Loucy (cell line): ENCODE measurements at regions not wholly inside any gene's neighbourhood (a gene's known extent, or its start where the extent isn't known, plus 50 kb on each side); places are given as distances from the start of the nearest gene placed in this dataset.

Experiments used
- H2AFZ ChIP-seq: fragments of 200-600 bp; sonication (generic); 2 replicates; pipeline ENCODE4 v1.6.0; 2016; ENCODE audit warnings: antibody characterized with exemption, mild to moderate bottlenecking, low read length, moderate library complexity
- H3F3A ChIP-seq: fragments of 200-600 bp; 2 replicates; pipeline ENCODE4 v1.6.0; 2016; ENCODE audit warnings: antibody characterized with exemption, low read depth, mild to moderate bottlenecking
- H3K27me3 ChIP-seq: fragments of 200-600 bp; sonication (generic); 2 replicates; pipeline ENCODE4 v1.6.1; 2014; ENCODE audit warnings: low read length, mild to moderate bottlenecking; ENCODE audit not compliant: insufficient read depth, poor library complexity, severe bottlenecking
- H3K36me3 ChIP-seq: fragments of 200-600 bp; sonication (generic); 2 replicates; pipeline ENCODE4 v1.6.1; 2016; ENCODE audit warnings: low read length; ENCODE audit not compliant: insufficient read depth
- H3K4me1 ChIP-seq: fragments of 200-600 bp; sonication (generic); 2 replicates; pipeline ENCODE4 v1.5.1; 2014; ENCODE audit warnings: low read length, mild to moderate bottlenecking; ENCODE audit not compliant: insufficient read depth, poor library complexity, severe bottlenecking
- H3K4me2 ChIP-seq: fragments of 200-600 bp; sonication (generic); 2 replicates; pipeline ENCODE4 v1.6.0; 2014; ENCODE audit warnings: antibody characterized with exemption, low read length, low read depth, mild to moderate bottlenecking; ENCODE audit not compliant: poor library complexity, severe bottlenecking
- H3K4me3 ChIP-seq: fragments of 200-600 bp; sonication (generic); 2 replicates; pipeline ENCODE4 v1.5.1; 2014; ENCODE audit warnings: low read length, mild to moderate bottlenecking, mixed read lengths; ENCODE audit not compliant: poor library complexity, severe bottlenecking
- H3K79me2 ChIP-seq: fragments of 200-600 bp; sonication (generic); 2 replicates; pipeline ENCODE4 v1.6.1; 2014; ENCODE audit warnings: low read length; ENCODE audit not compliant: insufficient read depth
- H3K9ac ChIP-seq: fragments of 200-600 bp; sonication (generic); 2 replicates; pipeline ENCODE4 v1.6.0; 2014; ENCODE audit warnings: mild to moderate bottlenecking, low read depth, low read length, moderate library complexity; ENCODE audit not compliant: poor library complexity, severe bottlenecking
- H3K9me2 ChIP-seq: fragments of 200-600 bp; sonication (generic); replicated peaks from 2 replicates; pipeline ENCODE4 v1.6.1; 2016; ENCODE audit warnings: low read depth, low read length, mixed read lengths
- H3K9me3 ChIP-seq: fragments of 200-600 bp; sonication (generic); 2 replicates; pipeline ENCODE4 v1.6.1; 2014; ENCODE audit warnings: mild to moderate bottlenecking, antibody characterized with exemption, low read length, low read depth; ENCODE audit not compliant: insufficient read depth
- H4K20me1 ChIP-seq: fragments of 200-600 bp; sonication (generic); 2 replicates; pipeline ENCODE4 v1.6.0; 2014; ENCODE audit warnings: antibody characterized with exemption, low read length, mild to moderate bottlenecking; ENCODE audit not compliant: insufficient read depth, poor library complexity, severe bottlenecking
- CTCF ChIP-seq: fragments of 200-600 bp; sonication (generic); conservative IDR thresholded peaks from 2 replicates; pipeline ENCODE4 v1.5.1; 2014; ENCODE audit warnings: mild to moderate bottlenecking, antibody characterized with exemption, low read length
- EZH2phosphoT487 ChIP-seq: fragments of 200-600 bp; IDR thresholded peaks from 2 replicates; pipeline ENCODE4 v1.6.1; 2018; ENCODE audit warnings: antibody characterized with exemption, mild to moderate bottlenecking, moderate library complexity, borderline replicate concordance

DNA sequence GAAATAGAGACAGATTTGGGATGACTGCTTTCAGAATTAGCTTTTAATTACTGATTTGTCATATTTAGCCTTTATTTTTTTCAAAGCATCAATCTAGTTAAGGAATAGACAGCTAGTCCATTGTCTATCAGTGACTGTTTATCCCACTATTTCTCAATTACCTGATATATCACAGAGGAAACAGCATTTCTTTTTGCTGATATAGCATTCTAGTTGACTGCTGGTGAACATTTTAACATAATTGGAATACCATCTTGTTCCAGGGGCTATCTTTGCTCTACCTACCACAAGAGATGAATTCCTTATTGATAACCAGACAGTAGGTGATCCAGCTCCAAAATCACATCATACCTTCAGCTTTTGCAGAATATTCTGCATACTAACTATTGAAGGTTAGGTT is 982.7 kb downstream of the SQOR start:
- Histone ChIP-seq H3K4me1 (no peaks in the 10 kb centered on the region), H3K4me3 (no peak overlapping the region), H3K79me2 (no peaks in the 10 kb centered on the region), H3K9me2 (no peaks in the 10 kb centered on the region), H3K27me3 (no peaks in the 10 kb centered on the region), H3F3A (no peaks in the 10 kb centered on the region), H3K9ac (no peak overlapping the region), H4K20me1 (no peaks in the 10 kb centered on the region), H3K9me3 (peaks cover 3% of the 10 kb centered on the region; the same call in 1 of the 2 replicates), H3K4me2 (no peak overlapping the region), H2AFZ (no peak overlapping the region), H3K36me3 (no peaks in the 10 kb centered on the region)
- no peak for TF ChIP-seq EZH2phosphoT487
- no peak for TF ChIP-seq CTCF

DNA sequence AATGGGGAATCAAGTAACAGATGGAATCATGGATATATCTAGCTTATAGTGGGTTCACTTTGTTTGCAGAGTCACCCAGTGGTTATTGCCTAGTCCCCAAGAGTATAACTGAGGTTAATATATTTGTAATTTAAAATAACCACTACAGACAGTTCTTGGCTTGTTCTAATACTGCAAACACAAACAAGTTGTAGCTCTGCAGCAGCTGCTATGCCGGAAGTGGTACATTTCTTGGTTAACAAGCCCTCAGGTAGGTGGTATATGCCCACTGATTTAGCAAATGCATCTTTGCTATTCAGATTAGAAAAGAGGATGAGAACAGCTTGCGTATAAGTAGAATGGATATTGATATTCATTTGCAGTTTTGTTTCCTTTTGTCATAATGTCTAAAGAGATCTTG is 984.2 kb downstream of the SQOR start:
- no peak for TF ChIP-seq CTCF
- TF ChIP-seq EZH2phosphoT487 = no peak
- Histone ChIP-seq H4K20me1 (no peaks in the 10 kb centered on the region), H3F3A (no peaks in the 10 kb centered on the region), H3K9ac (no peak overlapping the region), H3K27me3 (no peaks in the 10 kb centered on the region), H3K36me3 (no peaks in the 10 kb centered on the region), H3K9me2 (no peaks in the 10 kb centered on the region), H2AFZ (no peak overlapping the region), H3K4me1 (no peaks in the 10 kb centered on the region), H3K9me3 (peaks cover 3% of the 10 kb centered on the region; the same call in 1 of the 2 replicates), H3K79me2 (no peaks in the 10 kb centered on the region), H3K4me3 (no peak overlapping the region), H3K4me2 (no peak overlapping the region)

DNA sequence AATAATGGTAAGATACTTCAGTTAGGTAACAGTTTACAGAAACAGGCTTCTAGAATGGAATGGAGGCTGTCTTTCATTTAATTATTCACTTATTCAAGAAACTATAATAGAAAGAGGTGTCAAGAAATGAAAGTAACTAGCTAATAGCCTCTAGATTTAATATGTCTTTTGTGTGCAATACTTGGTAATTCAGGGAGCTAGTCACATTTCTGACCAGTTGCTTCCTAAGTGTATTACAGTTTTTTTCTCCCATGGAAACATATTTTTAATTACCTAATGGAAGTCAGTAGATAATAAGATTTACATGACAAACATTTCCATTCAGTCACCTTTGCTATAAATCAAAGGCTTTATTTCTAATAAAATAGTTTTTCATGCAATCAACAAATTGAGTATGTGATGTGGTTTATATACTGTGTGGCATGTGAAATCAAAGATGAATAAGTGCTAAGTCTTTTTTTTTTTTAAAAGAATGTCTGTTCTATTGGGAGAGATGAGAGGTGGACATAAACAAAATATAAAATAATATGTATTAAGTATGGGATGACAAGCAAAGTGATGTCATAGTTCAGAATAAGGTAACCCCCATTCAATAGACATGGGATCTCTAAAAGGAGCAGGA is 985.7 kb downstream of the SQOR start:
- Histone ChIP-seq H3K4me3 (no peak overlapping the region), H3K4me1 (no peaks in the 10 kb centered on the region), H4K20me1 (no peaks in the 10 kb centered on the region), H3K9ac (no peak overlapping the region), H3F3A (no peaks in the 10 kb centered on the region), H3K36me3 (no peaks in the 10 kb centered on the region), H3K4me2 (no peak overlapping the region), H3K9me3 (peaks cover 6% of the 10 kb centered on the region; the same call in 1 of the 2 replicates), H3K9me2 (no peaks in the 10 kb centered on the region), H3K79me2 (no peaks in the 10 kb centered on the region), H2AFZ (no peak overlapping the region), H3K27me3 (no peaks in the 10 kb centered on the region)
- TF ChIP-seq CTCF (no peak), EZH2phosphoT487 (no peak)
